Fibroblast of mammary gland (primary cell): ENCODE measurements at regions not wholly inside any gene's neighbourhood (a gene's known extent, or its start where the extent isn't known, plus 50 kb on each side); places are given as distances from the start of the nearest gene placed in this dataset.

Experiments used
- DNase-seq: peaks from one replicate; pipeline ENCODE4 v3.0.0-alpha.2; 2010; ENCODE audit warnings: low read depth
- H3K4me3 ChIP-seq: 2 replicates; pipeline ENCODE4 v1.5.1; 2011; ENCODE audit warnings: low read depth, mild to moderate bottlenecking, low read length, moderate library complexity; ENCODE audit not compliant: control insufficient read depth
- CTCF ChIP-seq: conservative IDR thresholded peaks from 2 replicates; pipeline ENCODE4 v1.5.1; 2011; ENCODE audit warnings: low read depth, low read length, inconsistent platforms; ENCODE audit not compliant: control insufficient read depth, insufficient read depth

GRCh38 chr22:44650806-44651205, 51.2 kb upstream of the PRR5 start:
- no peak for TF ChIP-seq CTCF
- no peak for DNase-seq
- no peak overlapping the region for H3K4me3 ChIP-seq

GRCh38 chr22:44648821-44649565, 53.0 kb upstream of the PRR5 start:
- peak; percentile 90 for DNase-seq
- TF ChIP-seq CTCF: no peak
- H3K4me3 ChIP-seq: peak overlapping the region; percentile 7

- no peak for DNase-seq
- TF ChIP-seq CTCF: no peak
- no peak overlapping the region for H3K4me3 ChIP-seq
Measured at GRCh38 chr22:44648085-44648820, 53.8 kb upstream of the PRR5 start.

- TF ChIP-seq CTCF: no peak
- no peak overlapping the region for H3K4me3 ChIP-seq
- DNase-seq: no peak
Measured at GRCh38 chr22:44647141-44647540, 54.9 kb upstream of the PRR5 start.

- TF ChIP-seq CTCF: no peak
- DNase-seq: no peak
- no peak overlapping the region for H3K4me3 ChIP-seq
Measured at GRCh38 chr22:44646668-44647067, 55.3 kb upstream of the PRR5 start.

GRCh38 chr22:44646141-44646540, 55.9 kb upstream of the PRR5 start:
- no peak overlapping the region for H3K4me3 ChIP-seq
- no peak for DNase-seq
- no peak for TF ChIP-seq CTCF

GRCh38 chr22:44645531-44645930, 56.5 kb upstream of the PRR5 start:
- no peak for DNase-seq
- H3K4me3 ChIP-seq: no peak overlapping the region
- TF ChIP-seq CTCF: no peak
